ENCODE measurements at regions not wholly inside any gene's neighbourhood (a gene's known extent, or its start where the extent isn't known, plus 50 kb on each side); places are given as distances from the start of the nearest gene placed in this dataset.

DNA sequence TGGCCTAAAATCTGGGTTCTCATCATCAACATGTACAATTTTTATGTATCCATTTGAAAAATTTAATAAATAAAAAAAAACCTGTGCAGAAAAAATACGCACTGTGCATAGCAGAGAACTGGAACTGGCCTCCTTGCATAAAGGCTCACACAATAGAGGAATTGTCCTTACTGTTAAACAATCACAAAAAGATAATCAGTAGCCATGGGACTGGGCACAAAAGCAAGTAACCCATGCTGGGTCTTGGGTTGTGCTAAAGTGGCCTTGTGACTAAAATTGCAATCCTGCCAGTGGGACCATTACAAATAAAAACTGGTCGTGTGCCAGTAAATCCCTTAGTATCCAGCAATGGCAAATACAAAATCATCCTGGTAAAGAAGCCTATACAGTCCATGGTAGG is 1646.6 kb downstream of the MAT2B start:
- intact Hi-C loops (cut with micrococcal nuclease): no loop called here
- no peak overlapping the region for H3K27ac Mint-ChIP-seq
- H3K27me3 Mint-ChIP-seq: no peaks in the 10 kb centered on the region
- no peaks in the 10 kb centered on the region for H3K4me1 Mint-ChIP-seq (ENCODE audit: low read depth)
- no peak overlapping the region for H3K4me3 Mint-ChIP-seq
- CTCF ChIA-PET: no interaction called here
- no peak for ATAC-seq
- TF ChIP-seq, protein P1, sequence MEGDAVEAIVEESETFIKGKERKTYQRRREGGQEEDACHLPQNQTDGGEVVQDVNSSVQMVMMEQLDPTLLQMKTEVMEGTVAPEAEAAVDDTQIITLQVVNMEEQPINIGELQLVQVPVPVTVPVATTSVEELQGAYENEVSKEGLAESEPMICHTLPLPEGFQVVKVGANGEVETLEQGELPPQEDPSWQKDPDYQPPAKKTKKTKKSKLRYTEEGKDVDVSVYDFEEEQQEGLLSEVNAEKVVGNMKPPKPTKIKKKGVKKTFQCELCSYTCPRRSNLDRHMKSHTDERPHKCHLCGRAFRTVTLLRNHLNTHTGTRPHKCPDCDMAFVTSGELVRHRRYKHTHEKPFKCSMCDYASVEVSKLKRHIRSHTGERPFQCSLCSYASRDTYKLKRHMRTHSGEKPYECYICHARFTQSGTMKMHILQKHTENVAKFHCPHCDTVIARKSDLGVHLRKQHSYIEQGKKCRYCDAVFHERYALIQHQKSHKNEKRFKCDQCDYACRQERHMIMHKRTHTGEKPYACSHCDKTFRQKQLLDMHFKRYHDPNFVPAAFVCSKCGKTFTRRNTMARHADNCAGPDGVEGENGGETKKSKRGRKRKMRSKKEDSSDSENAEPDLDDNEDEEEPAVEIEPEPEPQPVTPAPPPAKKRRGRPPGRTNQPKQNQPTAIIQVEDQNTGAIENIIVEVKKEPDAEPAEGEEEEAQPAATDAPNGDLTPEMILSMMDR (IDR thresholded peaks at IDR 0.05): no peak
- H3K36me3 Mint-ChIP-seq (ENCODE audit: low read depth): no peaks in the 10 kb centered on the region
- H3K9me3 Mint-ChIP-seq: no peaks in the 10 kb centered on the region
- no peak for DNase-seq
- POLR2A ChIA-PET: no interaction called here

DNA sequence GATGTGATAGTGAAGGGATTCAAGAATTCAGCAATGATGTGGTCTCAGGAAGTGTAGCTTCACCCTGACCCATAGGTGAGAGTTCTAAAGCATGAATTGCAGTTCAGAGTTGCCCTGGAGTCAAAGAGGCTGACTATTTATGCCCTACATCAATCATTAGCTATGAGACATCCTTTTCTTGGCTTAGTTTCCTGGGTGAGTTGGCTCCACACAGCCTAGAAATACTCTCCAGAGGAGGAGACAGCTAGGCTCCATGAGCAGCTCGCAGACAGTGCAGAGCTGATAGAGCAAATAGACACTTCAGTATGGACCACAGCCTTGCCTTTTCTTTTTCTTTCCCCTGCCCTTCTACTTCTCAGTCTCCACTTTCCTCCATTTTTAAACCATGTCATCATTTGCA is 1651.8 kb downstream of the MAT2B start:
- ChIA-PET CTCF (no interaction called here), POLR2A (no interaction called here)
- Mint-ChIP-seq H3K27ac (no peak overlapping the region), H3K9me3 (no peaks in the 10 kb centered on the region), H3K36me3 (ENCODE audit: low read depth) (no peaks in the 10 kb centered on the region), H3K4me1 (ENCODE audit: low read depth) (no peaks in the 10 kb centered on the region), H3K4me3 (no peak overlapping the region), H3K27me3 (no peaks in the 10 kb centered on the region)
- TF ChIP-seq, protein P1 (IDR thresholded peaks at IDR 0.05): no peak
- intact Hi-C loops (cut with micrococcal nuclease): no loop called here
- DNase-seq (no peak), ATAC-seq (no peak)

DNA sequence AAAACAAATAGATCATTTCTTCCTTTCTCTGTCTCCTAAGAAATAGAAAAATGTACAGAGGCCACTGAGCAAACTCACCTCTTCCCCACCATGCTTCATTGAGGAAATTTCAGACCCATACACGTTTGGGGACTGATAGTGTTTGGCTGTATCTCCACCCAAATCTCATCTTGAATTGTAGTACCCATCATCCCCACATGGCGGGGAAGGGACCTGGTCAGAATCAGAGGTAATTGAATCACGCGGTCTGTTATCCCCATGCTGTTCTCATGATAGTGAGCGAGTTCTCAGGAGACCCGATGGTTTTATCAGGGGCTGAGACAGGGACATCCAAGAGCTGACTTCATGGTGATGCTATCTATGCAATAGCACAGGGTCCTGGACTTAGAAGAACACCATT is 1655.8 kb downstream of the MAT2B start:
- H3K27ac Mint-ChIP-seq: no peak overlapping the region

DNA sequence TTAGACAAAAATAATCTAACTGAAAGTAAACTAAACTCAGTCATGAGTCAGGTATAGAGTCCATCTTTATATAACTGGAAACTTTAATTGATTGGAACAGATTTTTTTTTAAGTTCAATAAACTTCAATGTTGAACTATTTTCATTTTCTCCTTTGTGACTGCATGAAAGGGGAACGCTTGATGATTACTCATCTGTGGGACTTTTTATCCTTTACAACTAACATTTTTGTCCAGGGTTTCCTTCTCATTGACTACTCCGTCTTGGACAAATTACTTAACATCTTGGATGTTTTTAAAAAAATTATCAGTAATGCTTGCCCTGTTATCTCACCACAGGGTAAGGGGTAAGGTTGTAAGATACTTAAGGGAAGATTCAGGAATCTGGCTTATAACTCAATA is 1658.4 kb downstream of the MAT2B start:
- no peak overlapping the region for H3K27ac Mint-ChIP-seq
- TF ChIP-seq, protein P1 (IDR thresholded peaks at IDR 0.05): no peak
- intact Hi-C loops (cut with micrococcal nuclease): no loop called here
- ATAC-seq: no peak
- H3K4me1 Mint-ChIP-seq (ENCODE audit: low read depth): no peaks in the 10 kb centered on the region
- no peaks in the 10 kb centered on the region for H3K36me3 Mint-ChIP-seq (ENCODE audit: low read depth)
- POLR2A ChIA-PET: no interaction called here
- CTCF ChIA-PET: no interaction called here
- no peak for DNase-seq
- H3K4me3 Mint-ChIP-seq: no peak overlapping the region
- H3K9me3 Mint-ChIP-seq: no peaks in the 10 kb centered on the region
- no peaks in the 10 kb centered on the region for H3K27me3 Mint-ChIP-seq

More for the DNA sequence above, 1655.8 kb downstream of the MAT2B start:
- no peaks in the 10 kb centered on the region for H3K36me3 Mint-ChIP-seq (ENCODE audit: low read depth)
- ChIA-PET POLR2A (no interaction called here), CTCF (no interaction called here)
- TF ChIP-seq, protein P1 (IDR thresholded peaks at IDR 0.05): no peak
- H3K4me3 Mint-ChIP-seq: no peak overlapping the region
- DNase-seq: no peak
- ATAC-seq: no peak
- intact Hi-C loops (cut with micrococcal nuclease): no loop called here
- H3K4me1 Mint-ChIP-seq (ENCODE audit: low read depth): no peaks in the 10 kb centered on the region
- H3K27me3 Mint-ChIP-seq: no peaks in the 10 kb centered on the region
- H3K9me3 Mint-ChIP-seq: no peaks in the 10 kb centered on the region

DNA sequence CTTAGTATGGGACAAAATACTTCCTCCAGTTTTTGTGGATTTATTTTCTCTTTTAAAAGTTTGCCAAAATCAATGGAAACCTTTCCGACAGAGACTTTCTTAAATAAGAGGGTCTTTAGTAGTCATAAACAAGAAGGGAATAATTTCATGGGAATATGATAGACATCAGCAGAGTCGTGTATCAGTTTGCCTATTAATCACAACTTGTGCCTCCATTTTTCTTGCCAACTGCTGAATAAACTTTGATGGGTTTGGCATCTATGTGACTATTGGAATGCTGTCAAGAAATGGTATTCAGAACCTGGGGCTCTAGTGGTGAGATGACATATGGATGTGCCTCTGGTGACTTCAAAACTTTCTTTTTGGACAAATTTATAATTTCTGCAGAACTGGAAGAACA is 1668.2 kb downstream of the MAT2B start:
- Mint-ChIP-seq H3K27me3 (no peaks in the 10 kb centered on the region), H3K27ac (no peak overlapping the region), H3K9me3 (no peaks in the 10 kb centered on the region), H3K4me3 (no peak overlapping the region), H3K36me3 (ENCODE audit: low read depth) (no peaks in the 10 kb centered on the region), H3K4me1 (ENCODE audit: low read depth) (no peaks in the 10 kb centered on the region)
- POLR2A ChIA-PET: no interaction called here
- intact Hi-C loops (cut with micrococcal nuclease): no loop called here
- no peak for ATAC-seq
- no peak for DNase-seq
- TF ChIP-seq, protein P1 (IDR thresholded peaks at IDR 0.05): no peak
- CTCF ChIA-PET: no interaction called here

Data from activated CD8-positive, alpha-beta T cell treated with anti-CD3 and anti-CD28 coated beads for 36 hours (primary cell).